ENCODE measurements at regions not wholly inside any gene's neighbourhood (a gene's known extent, or its start where the extent isn't known, plus 50 kb on each side); places are given as distances from the start of the nearest gene placed in this dataset.

GRCh38 chr12:115632308-115632707 is 645.2 kb downstream of the MED13L start:
- TF ChIP-seq CTCF (conservative IDR thresholded peaks at IDR 0.05; ENCODE audit: low read depth, low read length) (peak; percentile 78), EZH2 (IDR thresholded peaks at IDR 0.05; ENCODE audit: low read length, unreplicated experiment) (no peak)
